Muscle layer of duodenum (tissue), 2 donors: ENCODE measurements at regions not wholly inside any gene's neighbourhood (a gene's known extent, or its start where the extent isn't known, plus 50 kb on each side); places are given as distances from the start of the nearest gene placed in this dataset.

Experiments
- H3K27ac ChIP-seq: one replicate; pipeline ENCODE4 v1.7.0; 2013; ENCODE audit warnings: mild to moderate bottlenecking, low read length
- H3K27me3 ChIP-seq: one replicate; pipeline ENCODE4 v1.7.0; 2013; ENCODE audit warnings: low read depth, mild to moderate bottlenecking, control low read depth, low read length
- H3K36me3 ChIP-seq, 2 donors: one replicate each; pipeline ENCODE4 v1.7.0; 2013; ENCODE audit warnings: low read length in 2 of 2, control low read depth in 1 of 2, mild to moderate bottlenecking in 1 of 2; ENCODE audit not compliant: insufficient read depth in 2 of 2, control insufficient read depth in 1 of 2
- H3K4me1 ChIP-seq, 2 donors: one replicate each; pipeline ENCODE4 v1.7.0; 2013; ENCODE audit warnings: low read length in 2 of 2, mild to moderate bottlenecking in 2 of 2, control low read depth in 1 of 2, moderate library complexity in 1 of 2; ENCODE audit not compliant: insufficient read depth in 2 of 2, control insufficient read depth in 1 of 2
- H3K4me3 ChIP-seq, 2 donors: one replicate each; pipeline ENCODE4 v1.7.0; 2013; ENCODE audit warnings: low read length in 2 of 2, low read depth in 1 of 2, mild to moderate bottlenecking in 1 of 2
- H3K9me3 ChIP-seq, 2 donors: one replicate each; pipeline ENCODE4 v1.7.0; 2013; ENCODE audit warnings: low read length in 2 of 2, control low read depth in 1 of 2, mild to moderate bottlenecking in 1 of 2; ENCODE audit not compliant: control insufficient read depth in 1 of 2
- donor health status: healthy.

DNA sequence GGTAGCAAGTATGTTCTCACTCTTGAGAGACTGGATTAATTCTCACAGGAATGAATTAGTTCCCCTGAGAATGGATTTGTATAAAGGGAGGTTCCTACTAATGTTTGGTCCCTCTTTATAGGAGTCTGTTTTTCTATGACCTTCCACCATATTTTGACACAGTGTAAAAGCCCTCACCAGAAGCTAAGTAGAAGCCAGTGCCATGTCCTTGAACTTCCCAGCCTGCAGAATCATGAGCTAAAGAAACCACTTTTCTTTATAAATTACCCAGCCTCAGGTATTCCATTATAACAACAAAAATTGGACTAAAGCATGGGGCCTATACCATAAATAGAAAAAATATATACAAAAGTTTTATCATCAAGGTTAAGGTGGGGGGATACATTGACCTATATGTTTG is 227.9 kb upstream of the DTNA start:
- Histone ChIP-seq H3K36me3 (no peaks in the 10 kb centered on the region), H3K27me3 (no peaks in the 10 kb centered on the region), H3K4me3 (no peak overlapping the region), H3K9me3 (peaks cover 0 to 2% of the 10 kb centered on the region in 2 donors), H3K4me1 (no peaks in the 10 kb centered on the region), H3K27ac (no peak overlapping the region)

DNA sequence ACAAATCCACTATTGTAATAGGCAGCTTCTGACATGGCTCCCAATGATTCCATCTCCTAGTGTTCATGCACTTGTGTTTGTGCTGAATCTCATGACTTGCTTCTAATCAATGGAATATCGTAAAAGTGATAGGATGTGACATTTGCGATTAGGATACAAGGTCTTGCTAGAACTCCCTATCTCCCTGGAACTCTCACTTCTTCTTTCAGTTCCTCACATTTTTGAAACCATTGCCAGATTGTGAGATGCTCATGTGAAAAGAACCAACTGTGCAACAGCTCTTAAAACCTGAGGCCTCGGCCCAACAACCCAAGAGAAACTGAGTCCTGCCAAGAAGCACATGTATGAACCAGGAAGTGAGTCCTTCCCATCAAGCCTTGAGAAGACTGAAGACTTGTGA is 226.9 kb upstream of the DTNA start:
- Histone ChIP-seq H3K36me3 (no peaks in the 10 kb centered on the region), H3K27ac (no peak overlapping the region), H3K4me1 (no peaks in the 10 kb centered on the region), H3K9me3 (peaks cover 0 to 2% of the 10 kb centered on the region in 2 donors), H3K4me3 (no peak overlapping the region), H3K27me3 (no peaks in the 10 kb centered on the region)

- H3K27me3 ChIP-seq, result no peaks in the 10 kb centered on the region
Observed at GRCh38 chr18:34491719-34492118, 218.4 kb upstream of the DTNA start.

GRCh38 chr18:34492652-34493051 is 217.4 kb upstream of the DTNA start:
- no peaks in the 10 kb centered on the region for H3K4me1 ChIP-seq
- no peak overlapping the region for H3K27ac ChIP-seq
- peak overlapping the region; percentile 38 to 67 for H3K4me3 ChIP-seq
- H3K36me3 ChIP-seq, result no peaks in the 10 kb centered on the region
- H3K27me3 ChIP-seq, result no peaks in the 10 kb centered on the region
- no peaks in the 10 kb centered on the region for H3K9me3 ChIP-seq

More at GRCh38 chr18:34491719-34492118, 218.4 kb upstream of the DTNA start:
- H3K27ac ChIP-seq, result no peak overlapping the region
- H3K4me3 ChIP-seq, result no peak overlapping the region
- no peaks in the 10 kb centered on the region for H3K36me3 ChIP-seq
- H3K4me1 ChIP-seq, result no peaks in the 10 kb centered on the region
- H3K9me3 ChIP-seq, result no peaks in the 10 kb centered on the region

- Histone ChIP-seq H3K27ac (peak overlapping the region; percentile 17), H3K4me3 (peak overlapping the region; percentile 38 to 67), H3K36me3 (no peaks in the 10 kb centered on the region), H3K4me1 (no peaks in the 10 kb centered on the region), H3K27me3 (no peaks in the 10 kb centered on the region), H3K9me3 (no peaks in the 10 kb centered on the region)
Observed at GRCh38 chr18:34493099-34493544, 217.0 kb upstream of the DTNA start.

GRCh38 chr18:34493566-34494358 is 216.3 kb upstream of the DTNA start:
- H3K4me3 ChIP-seq, result peak overlapping the region; percentile 49 to 67
- H3K4me1 ChIP-seq, result no peaks in the 10 kb centered on the region
- no peak overlapping the region for H3K27ac ChIP-seq
- H3K9me3 ChIP-seq, result no peaks in the 10 kb centered on the region
- no peaks in the 10 kb centered on the region for H3K27me3 ChIP-seq
- no peaks in the 10 kb centered on the region for H3K36me3 ChIP-seq

DNA sequence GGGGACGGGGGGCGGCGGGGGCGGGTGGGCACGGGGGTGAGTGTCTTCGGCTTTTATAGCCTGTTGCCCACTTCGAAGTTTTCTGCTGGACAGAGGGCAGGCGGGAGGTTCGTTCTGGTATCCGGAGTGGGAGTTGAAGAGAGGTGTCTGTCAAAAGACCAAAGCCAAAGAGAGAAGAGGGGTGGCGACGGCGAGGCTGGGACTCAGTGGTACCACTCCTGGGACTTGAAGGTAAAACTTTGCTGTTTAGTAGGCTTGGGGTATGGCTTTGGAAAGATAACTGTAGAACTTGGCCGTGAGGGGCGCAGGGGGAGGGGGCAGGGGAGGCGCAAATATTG is 215.8 kb upstream of the DTNA start:
- H3K27ac ChIP-seq, result no peak overlapping the region
- H3K4me3 ChIP-seq, result peak overlapping the region in 1 of 2 donors; percentile 67
- no peaks in the 10 kb centered on the region for H3K36me3 ChIP-seq
- H3K27me3 ChIP-seq, result no peaks in the 10 kb centered on the region
- H3K9me3 ChIP-seq, result no peaks in the 10 kb centered on the region
- H3K4me1 ChIP-seq, result no peaks in the 10 kb centered on the region

GRCh38 chr18:34495506-34495905 is 214.6 kb upstream of the DTNA start:
- Histone ChIP-seq H3K27me3 (no peaks in the 10 kb centered on the region), H3K36me3 (no peaks in the 10 kb centered on the region), H3K27ac (no peak overlapping the region), H3K4me3 (no peak overlapping the region), H3K9me3 (peaks cover 0 to under 1% of the 10 kb centered on the region in 2 donors), H3K4me1 (no peaks in the 10 kb centered on the region)

GRCh38 chr18:34501553-34501952 is 208.5 kb upstream of the DTNA start:
- no peak overlapping the region for H3K27ac ChIP-seq
- no peaks in the 10 kb centered on the region for H3K27me3 ChIP-seq
- H3K4me3 ChIP-seq, result no peak overlapping the region
- H3K9me3 ChIP-seq, result peaks cover 3 to 4% of the 10 kb centered on the region in 2 donors
- H3K4me1 ChIP-seq, result no peaks in the 10 kb centered on the region
- H3K36me3 ChIP-seq, result no peaks in the 10 kb centered on the region

DNA sequence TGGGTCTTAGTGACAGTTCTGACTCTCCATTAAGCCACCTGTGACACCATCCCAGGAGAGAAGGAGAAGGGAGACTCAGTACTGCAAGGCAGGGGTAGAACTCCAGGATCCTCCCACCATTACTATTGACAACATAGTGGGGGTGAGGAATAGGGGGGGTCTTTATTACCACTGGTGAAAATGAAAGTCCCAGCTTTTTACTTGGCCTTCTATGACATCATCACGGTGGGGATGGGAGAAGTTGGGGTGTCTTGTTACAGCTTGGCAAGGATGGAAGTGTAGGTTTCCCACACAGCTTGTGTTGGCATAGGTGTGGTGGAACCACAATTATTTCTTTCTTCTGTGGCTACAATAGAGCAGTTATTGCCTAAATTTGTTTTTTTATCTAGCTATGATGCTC is 203.9 kb upstream of the DTNA start:
- Histone ChIP-seq H3K4me1 (no peaks in the 10 kb centered on the region), H3K4me3 (no peak overlapping the region), H3K36me3 (no peaks in the 10 kb centered on the region), H3K27me3 (no peaks in the 10 kb centered on the region), H3K9me3 (peaks cover 0 to 4% of the 10 kb centered on the region in 2 donors), H3K27ac (no peak overlapping the region)

DNA sequence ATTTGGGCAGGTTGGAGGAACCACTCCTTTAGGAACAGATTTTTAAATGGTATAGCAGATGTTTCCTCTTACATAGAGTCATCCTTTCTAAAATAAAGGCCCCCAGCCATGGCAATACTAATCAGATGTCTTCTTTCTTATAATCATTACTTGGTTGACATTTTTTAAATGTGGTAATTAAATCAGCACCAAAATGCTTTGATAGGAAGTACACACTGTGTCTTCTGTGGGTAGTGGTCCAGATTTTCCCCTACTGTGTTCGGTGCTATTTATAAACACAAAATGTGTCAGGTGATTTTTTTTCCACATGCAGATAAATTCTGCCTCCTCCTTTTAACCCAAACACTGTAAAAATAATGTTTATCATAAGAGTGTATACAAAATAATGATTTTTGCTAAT is 200.9 kb upstream of the DTNA start:
- no peaks in the 10 kb centered on the region for H3K9me3 ChIP-seq
- H3K27ac ChIP-seq, result no peak overlapping the region
- no peaks in the 10 kb centered on the region for H3K36me3 ChIP-seq
- H3K4me1 ChIP-seq, result no peaks in the 10 kb centered on the region
- H3K27me3 ChIP-seq, result no peaks in the 10 kb centered on the region
- H3K4me3 ChIP-seq, result no peak overlapping the region
